Fibroblast of the aortic adventitia (primary cell): ENCODE measurements at regions not wholly inside any gene's neighbourhood (a gene's known extent, or its start where the extent isn't known, plus 50 kb on each side); places are given as distances from the start of the nearest gene placed in this dataset.
A peak's percentile ranks its signal among the peaks of the same experiment; 100 is the strongest.

Experiments
- DNase-seq: peaks from one replicate; pipeline ENCODE4 v3.0.0-alpha.2; 2010; ENCODE audit warnings: low read depth
- H3K4me3 ChIP-seq: 2 replicates; pipeline ENCODE4 v1.5.1; 2011; ENCODE audit warnings: low read depth, mild to moderate bottlenecking, control low read depth, low read length, moderate library complexity
- CTCF ChIP-seq: IDR thresholded peaks from 2 replicates; pipeline ENCODE4 v1.5.1; 2011; ENCODE audit warnings: mild to moderate bottlenecking, low read length, control low read depth, inconsistent platforms; ENCODE audit not compliant: insufficient read depth

GRCh38 chrX:134734466-134734952 is 62.5 kb downstream of the PABIR2 start:
- no peak for TF ChIP-seq CTCF
- DNase-seq = peak; percentile 78
- no peak overlapping the region for H3K4me3 ChIP-seq

- no peak for TF ChIP-seq CTCF
- DNase-seq = no peak
- no peak overlapping the region for H3K4me3 ChIP-seq
Observed at GRCh38 chrX:134733591-134733990, 63.4 kb downstream of the PABIR2 start.

- no peak for TF ChIP-seq CTCF
- no peak for DNase-seq
- H3K4me3 ChIP-seq = no peak overlapping the region
Observed at GRCh38 chrX:134732676-134733075, 64.3 kb downstream of the PABIR2 start.

GRCh38 chrX:134732152-134732551 is 64.9 kb downstream of the PABIR2 start:
- no peak for TF ChIP-seq CTCF
- no peak for DNase-seq
- H3K4me3 ChIP-seq = no peak overlapping the region

GRCh38 chrX:134727363-134727762 is 69.1 kb upstream of the PLAC1 start:
- TF ChIP-seq CTCF = no peak
- DNase-seq = no peak
- no peak overlapping the region for H3K4me3 ChIP-seq

GRCh38 chrX:134725103-134725690 is 66.9 kb upstream of the PLAC1 start:
- no peak for DNase-seq
- no peak overlapping the region for H3K4me3 ChIP-seq
- no peak for TF ChIP-seq CTCF
